Osteoblast (primary cell): ENCODE measurements at regions not wholly inside any gene's neighbourhood (a gene's known extent, or its start where the extent isn't known, plus 50 kb on each side); places are given as distances from the start of the nearest gene placed in this dataset.

Source experiments
- DNase-seq: peaks from one replicate; pipeline ENCODE4 v3.0.0; 2011; ENCODE audit warnings: low spot score, mixed read lengths; ENCODE audit not compliant: insufficient read length; ENCODE audit errors: missing footprints
- H2AFZ ChIP-seq: 2 replicates; pipeline ENCODE4 v1.6.0; 2011; ENCODE audit warnings: mild to moderate bottlenecking, low read length
- H3K27ac ChIP-seq: 2 replicates; pipeline ENCODE4 v1.5.1; 2011; ENCODE audit warnings: mild to moderate bottlenecking, low read depth, low read length, moderate library complexity
- H3K27me3 ChIP-seq: 2 replicates; pipeline ENCODE4 v1.6.0; 2012; ENCODE audit warnings: mild to moderate bottlenecking, control low read depth, inconsistent platforms, low read length, moderate library complexity; ENCODE audit not compliant: insufficient read depth
- H3K36me3 ChIP-seq: 2 replicates; pipeline ENCODE4 v1.5.1; 2011; ENCODE audit warnings: mild to moderate bottlenecking, low read length, control low read depth, moderate library complexity; ENCODE audit not compliant: insufficient read depth
- H3K4me1 ChIP-seq: 2 replicates; pipeline ENCODE4 v1.5.1; 2011; ENCODE audit warnings: mild to moderate bottlenecking, low read length, control low read depth, moderate library complexity; ENCODE audit not compliant: insufficient read depth
- H3K4me2 ChIP-seq: 2 replicates; pipeline ENCODE4 v1.6.0; 2011; ENCODE audit warnings: mild to moderate bottlenecking, low read length; ENCODE audit not compliant: insufficient read depth
- H3K4me3 ChIP-seq: fragments of 200-600 bp; sonication (generic); 3 replicates; pipeline ENCODE4 v1.5.1; 2012; ENCODE audit warnings: mild to moderate bottlenecking, low read length, inconsistent platforms; ENCODE audit not compliant: insufficient read depth
- H3K79me2 ChIP-seq: 2 replicates; pipeline ENCODE4 v1.6.0; 2012; ENCODE audit warnings: mild to moderate bottlenecking, low read length, control low read depth, inconsistent platforms; ENCODE audit not compliant: insufficient read depth
- H3K9me3 ChIP-seq: 2 replicates; pipeline ENCODE4 v1.5.1; 2011; ENCODE audit warnings: low read depth, low read length, control low read depth
- H4K20me1 ChIP-seq: 2 replicates; pipeline ENCODE4 v1.6.0; 2012; ENCODE audit warnings: mild to moderate bottlenecking, low read length, control low read depth; ENCODE audit not compliant: insufficient read depth
- CTCF ChIP-seq: IDR thresholded peaks from 2 replicates; pipeline ENCODE4 v1.5.1; 2011; ENCODE audit warnings: mild to moderate bottlenecking, low read depth, low read length, moderate library complexity; ENCODE audit errors: extremely low read depth

GRCh38 chr11:76603202-76603601, 67.3 kb downstream of the LRRC32 start:
- Histone ChIP-seq H3K36me3 (no peaks in the 10 kb centered on the region), H3K4me3 (no peak overlapping the region), H3K4me1 (peaks cover 30% of the 10 kb centered on the region), H3K9me3 (no peaks in the 10 kb centered on the region), H3K27ac (no peak overlapping the region), H3K27me3 (no peaks in the 10 kb centered on the region), H3K79me2 (no peaks in the 10 kb centered on the region), H4K20me1 (no peaks in the 10 kb centered on the region), H3K4me2 (no peak overlapping the region), H2AFZ (no peak overlapping the region)
- DNase-seq: no peak
- no peak for TF ChIP-seq CTCF
